ENCODE measurements at regions not wholly inside any gene's neighbourhood (a gene's known extent, or its start where the extent isn't known, plus 50 kb on each side); places are given as distances from the start of the nearest gene placed in this dataset.

- peak overlapping the region; percentile 46 for H3K27ac ChIP-seq
- TF ChIP-seq ZFX (IDR thresholded peaks at IDR 0.05) (no peak), CTCF (conservative IDR thresholded peaks at IDR 0.05) (no peak)
Observed at GRCh38 chr11:19389787-19390303, 149.1 kb upstream of the E2F8 start.

- no peak overlapping the region for H3K27ac ChIP-seq
- no peak for TF ChIP-seq ZFX (IDR thresholded peaks at IDR 0.05)
- no peak for TF ChIP-seq CTCF (conservative IDR thresholded peaks at IDR 0.05)
Observed at GRCh38 chr11:19382131-19382611, 141.4 kb upstream of the E2F8 start.

GRCh38 chr11:19380375-19380774 lies 139.6 kb upstream of the E2F8 start:
- no peak overlapping the region for H3K27ac ChIP-seq
- TF ChIP-seq ZFX (IDR thresholded peaks at IDR 0.05) (no peak), CTCF (conservative IDR thresholded peaks at IDR 0.05) (no peak)

GRCh38 chr11:19379465-19379864 lies 138.7 kb upstream of the E2F8 start:
- TF ChIP-seq CTCF (conservative IDR thresholded peaks at IDR 0.05) (no peak), ZFX (IDR thresholded peaks at IDR 0.05) (no peak)
- no peak overlapping the region for H3K27ac ChIP-seq

- no peak for TF ChIP-seq ZFX (IDR thresholded peaks at IDR 0.05)
- no peak for TF ChIP-seq CTCF (conservative IDR thresholded peaks at IDR 0.05)
- H3K27ac ChIP-seq: no peak overlapping the region
Observed at GRCh38 chr11:19378814-19379213, 138.1 kb upstream of the E2F8 start.

- H3K27ac ChIP-seq: no peak overlapping the region
- TF ChIP-seq ZFX (IDR thresholded peaks at IDR 0.05): no peak
- TF ChIP-seq CTCF (conservative IDR thresholded peaks at IDR 0.05): no peak
Observed at GRCh38 chr11:19377881-19378280, 137.1 kb upstream of the E2F8 start.

- no peak overlapping the region for H3K27ac ChIP-seq
- no peak for TF ChIP-seq ZFX (IDR thresholded peaks at IDR 0.05)
- TF ChIP-seq CTCF (conservative IDR thresholded peaks at IDR 0.05): no peak
Observed at GRCh38 chr11:19375440-19375839, 134.7 kb upstream of the E2F8 start.

All from C4-2B (cell line).